Right lobe of liver (tissue), 4 donors: ENCODE measurements at regions not wholly inside any gene's neighbourhood (a gene's known extent, or its start where the extent isn't known, plus 50 kb on each side); places are given as distances from the start of the nearest gene placed in this dataset.

Experiments used
- CTCF ChIP-seq, 4 donors: fragments of 200-600 bp in 3 of 4; fragments of 450-650 bp in 1 of 4; IDR thresholded peaks; one replicate each; pipeline versions ENCODE4 v1.5.1 to v1.8.0; 2016 to 2022; ENCODE audit warnings: antibody characterized with exemption in 4 of 4, mild to moderate bottlenecking in 2 of 4
- POLR2A ChIP-seq: fragments of 450-650 bp; IDR thresholded peaks from one replicate; pipeline ENCODE4 v1.6.1; 2017; ENCODE audit warnings: antibody characterized with exemption, mild to moderate bottlenecking
- donor health status: DM: no; HTN: no; CAD: no.
- donor health status: DM: no; HTN: no; CAD: no.
- donor health status: DM: no; HTN: yes; CAD: no.

GRCh38 chr2:122322815-122323214 is 567.4 kb downstream of the TSN start:
- no peak for TF ChIP-seq CTCF (IDR thresholded peaks at IDR 0.05)
- no peak for TF ChIP-seq POLR2A
